Vagina (tissue), 2 donors: ENCODE measurements at regions not wholly inside any gene's neighbourhood (a gene's known extent, or its start where the extent isn't known, plus 50 kb on each side); places are given as distances from the start of the nearest gene placed in this dataset.

Experiments
- DNase-seq, 2 donors: peaks; one replicate each; pipeline ENCODE4 v3.0.0-alpha.2; 2017; ENCODE audit errors: extremely low spot score in 2 of 2
- H3K27ac ChIP-seq: fragments of 200-600 bp; sonication (generic); one replicate; pipeline ENCODE4 v1.5.1; 2019
- H3K27me3 ChIP-seq: fragments of 200-600 bp; sonication (generic); one replicate; pipeline ENCODE4 v1.5.1; 2019
- H3K36me3 ChIP-seq, 2 donors: fragments of 200-600 bp; sonication (generic); one replicate each; pipeline ENCODE4 v1.5.1; 2017 to 2019
- H3K4me1 ChIP-seq: fragments of 200-600 bp; sonication (generic); one replicate; pipeline ENCODE4 v1.5.1; 2019
- H3K4me3 ChIP-seq, 2 donors: fragments of 200-600 bp; sonication (generic); 1 replicate in 1 of 2; 2 replicates in 1 of 2; pipeline ENCODE4 v1.5.1; 2016 to 2019
- H3K9me3 ChIP-seq: fragments of 200-600 bp; sonication (generic); one replicate; pipeline ENCODE4 v1.5.1; 2019
- POLR2A ChIP-seq, 2 donors: fragments of 450-650 bp; IDR thresholded peaks; one replicate each; pipeline ENCODE4 v1.6.1; 2017; ENCODE audit warnings: antibody characterized with exemption in 2 of 2, mild to moderate bottlenecking in 2 of 2, moderate library complexity in 2 of 2
- POLR2AphosphoS5 ChIP-seq, 2 donors: sonication (generic); formaldehyde crosslinking; IDR thresholded peaks; one replicate each; pipeline ENCODE4 v1.9.0; 2017; ENCODE audit warnings: antibody characterized with exemption in 2 of 2, mild to moderate bottlenecking in 2 of 2, low read depth in 1 of 2; ENCODE audit not compliant: insufficient read depth in 1 of 2
- intact Hi-C: fragments of 100-400 bp; cut with DNase I; formaldehyde crosslinking; loops from one replicate; pipeline ENCODE4 v1.15.1; 2023
- TF ChIP-seq, protein P1 (sequence below), 3 experiments: fragments of 450-650 bp in 2 of 3; fragments of 200-600 bp in 1 of 3; sonication (generic) in 1 of 3; IDR thresholded peaks; one replicate each; pipeline ENCODE4 v1.5.1; 2017 to 2019; ENCODE audit warnings: antibody characterized with exemption in 3 of 3, mild to moderate bottlenecking in 2 of 3, moderate library complexity in 2 of 3

DNA sequence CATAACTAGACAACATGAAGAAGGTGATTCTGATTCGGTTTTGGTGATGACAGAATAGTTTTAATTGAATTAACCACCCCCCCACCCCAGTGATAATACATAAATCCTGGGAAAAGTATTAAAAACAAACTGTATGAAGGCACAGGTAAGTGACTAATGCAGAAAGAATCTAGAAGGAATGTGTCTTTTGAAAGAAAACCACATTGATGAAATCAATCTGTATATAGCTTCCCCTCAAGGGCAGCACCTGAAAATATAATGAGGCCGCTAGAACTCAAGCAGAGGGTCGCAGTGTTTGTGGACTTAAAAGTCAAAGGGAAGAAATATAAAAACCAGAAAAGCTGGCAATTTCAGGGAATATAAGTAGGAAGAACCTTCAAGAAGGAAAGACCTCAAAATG lies 580.5 kb upstream of the CHORDC1 start:
- no peak for DNase-seq
- Histone ChIP-seq H3K27ac (no peak overlapping the region), H3K4me1 (no peaks in the 10 kb centered on the region), H3K27me3 (no peaks in the 10 kb centered on the region), H3K36me3 (no peaks in the 10 kb centered on the region), H3K9me3 (no peaks in the 10 kb centered on the region), H3K4me3 (no peak overlapping the region)
- intact Hi-C loops = no loop called here
- TF ChIP-seq POLR2AphosphoS5 (IDR thresholded peaks at IDR 0.05; ENCODE audit: insufficient read depth in 1 of 2, low read depth in 1 of 2) (no peak), POLR2A (IDR thresholded peaks at IDR 0.05) (no peak)
- TF ChIP-seq, protein P1, sequence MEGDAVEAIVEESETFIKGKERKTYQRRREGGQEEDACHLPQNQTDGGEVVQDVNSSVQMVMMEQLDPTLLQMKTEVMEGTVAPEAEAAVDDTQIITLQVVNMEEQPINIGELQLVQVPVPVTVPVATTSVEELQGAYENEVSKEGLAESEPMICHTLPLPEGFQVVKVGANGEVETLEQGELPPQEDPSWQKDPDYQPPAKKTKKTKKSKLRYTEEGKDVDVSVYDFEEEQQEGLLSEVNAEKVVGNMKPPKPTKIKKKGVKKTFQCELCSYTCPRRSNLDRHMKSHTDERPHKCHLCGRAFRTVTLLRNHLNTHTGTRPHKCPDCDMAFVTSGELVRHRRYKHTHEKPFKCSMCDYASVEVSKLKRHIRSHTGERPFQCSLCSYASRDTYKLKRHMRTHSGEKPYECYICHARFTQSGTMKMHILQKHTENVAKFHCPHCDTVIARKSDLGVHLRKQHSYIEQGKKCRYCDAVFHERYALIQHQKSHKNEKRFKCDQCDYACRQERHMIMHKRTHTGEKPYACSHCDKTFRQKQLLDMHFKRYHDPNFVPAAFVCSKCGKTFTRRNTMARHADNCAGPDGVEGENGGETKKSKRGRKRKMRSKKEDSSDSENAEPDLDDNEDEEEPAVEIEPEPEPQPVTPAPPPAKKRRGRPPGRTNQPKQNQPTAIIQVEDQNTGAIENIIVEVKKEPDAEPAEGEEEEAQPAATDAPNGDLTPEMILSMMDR (IDR thresholded peaks at IDR 0.05) = no peak

DNA sequence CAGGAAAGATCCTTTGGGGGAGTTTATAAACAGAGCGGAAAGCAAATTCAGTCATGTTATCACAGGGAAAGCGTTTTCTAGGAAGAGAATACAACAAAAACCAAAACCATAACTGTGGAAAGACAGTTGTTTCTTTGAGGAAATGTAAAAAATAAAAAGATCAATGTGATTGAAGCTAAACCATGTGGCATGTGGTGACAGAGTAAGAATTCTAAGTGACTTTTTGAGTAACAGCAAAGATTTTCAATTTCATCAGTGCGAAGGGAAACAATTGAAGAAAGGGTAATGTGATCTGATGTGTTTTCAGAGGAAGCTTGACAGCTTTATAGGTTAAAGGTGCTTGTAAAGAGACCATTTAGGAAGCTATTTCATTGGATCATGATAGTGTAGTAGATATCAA lies 575.9 kb upstream of the CHORDC1 start:
- no peaks in the 10 kb centered on the region for H3K9me3 ChIP-seq
- H3K27ac ChIP-seq = no peak overlapping the region
- no peaks in the 10 kb centered on the region for H3K27me3 ChIP-seq
- H3K4me3 ChIP-seq = no peak overlapping the region
- no peak for DNase-seq
- intact Hi-C loops = no loop called here
- H3K4me1 ChIP-seq = no peaks in the 10 kb centered on the region
- H3K36me3 ChIP-seq = no peaks in the 10 kb centered on the region
- TF ChIP-seq POLR2AphosphoS5 (IDR thresholded peaks at IDR 0.05; ENCODE audit: insufficient read depth in 1 of 2, low read depth in 1 of 2) (no peak), POLR2A (IDR thresholded peaks at IDR 0.05) (no peak)
- TF ChIP-seq, protein P1 (IDR thresholded peaks at IDR 0.05) = no peak

DNA sequence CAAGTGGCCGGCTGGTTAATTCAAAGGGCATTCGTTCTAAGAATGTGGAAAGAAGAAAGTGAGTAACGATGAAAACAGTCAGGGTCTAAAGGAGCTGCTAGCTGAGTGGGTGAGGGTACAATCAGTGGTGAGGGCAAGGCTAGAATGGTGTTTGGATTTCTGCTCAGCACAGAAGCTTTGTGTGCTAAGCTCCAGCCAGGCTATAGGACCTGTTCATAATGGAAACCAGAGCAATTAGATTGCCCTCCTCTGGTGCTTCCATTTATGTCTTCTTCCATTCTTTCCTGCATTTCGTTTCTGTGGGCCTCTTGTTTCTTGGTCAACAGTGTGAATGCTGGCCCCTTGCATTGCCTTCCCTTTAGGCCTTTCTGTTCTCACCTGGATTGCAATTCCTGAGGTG lies 572.9 kb upstream of the CHORDC1 start:
- Histone ChIP-seq H3K27me3 (no peaks in the 10 kb centered on the region), H3K27ac (no peak overlapping the region), H3K4me1 (no peaks in the 10 kb centered on the region), H3K36me3 (no peaks in the 10 kb centered on the region), H3K4me3 (no peak overlapping the region), H3K9me3 (no peaks in the 10 kb centered on the region)
- intact Hi-C loops = no loop called here
- TF ChIP-seq POLR2A (IDR thresholded peaks at IDR 0.05) (no peak), POLR2AphosphoS5 (IDR thresholded peaks at IDR 0.05; ENCODE audit: insufficient read depth in 1 of 2, low read depth in 1 of 2) (no peak)
- TF ChIP-seq, protein P1 (IDR thresholded peaks at IDR 0.05) = no peak
- no peak for DNase-seq

DNA sequence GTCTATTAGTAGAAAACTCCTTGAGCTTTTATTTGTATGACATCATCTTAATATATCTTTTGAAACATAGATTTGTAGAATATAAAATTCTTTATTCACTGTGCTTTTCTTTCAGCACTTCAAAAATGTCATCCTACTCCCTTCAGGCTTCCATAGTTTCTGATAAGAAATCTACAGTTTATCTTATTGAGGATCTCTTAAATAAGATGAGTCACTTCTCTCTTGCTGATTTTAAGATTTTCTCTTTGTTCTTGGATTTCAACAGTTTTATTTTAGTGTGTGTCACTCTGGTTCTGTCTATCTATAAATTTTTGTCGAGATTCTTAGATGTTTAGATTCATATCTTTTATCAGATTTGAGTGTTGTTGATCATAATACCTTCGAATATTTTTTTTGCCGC lies 566.1 kb upstream of the CHORDC1 start:
- H3K36me3 ChIP-seq = no peaks in the 10 kb centered on the region
- H3K9me3 ChIP-seq = no peaks in the 10 kb centered on the region
- H3K4me3 ChIP-seq = no peak overlapping the region
- H3K4me1 ChIP-seq = no peaks in the 10 kb centered on the region
- intact Hi-C loops = no loop called here
- no peaks in the 10 kb centered on the region for H3K27me3 ChIP-seq
- TF ChIP-seq POLR2A (IDR thresholded peaks at IDR 0.05) (no peak), POLR2AphosphoS5 (IDR thresholded peaks at IDR 0.05; ENCODE audit: insufficient read depth in 1 of 2, low read depth in 1 of 2) (no peak)
- TF ChIP-seq, protein P1 (IDR thresholded peaks at IDR 0.05) = no peak
- no peak overlapping the region for H3K27ac ChIP-seq
- DNase-seq = no peak

DNA sequence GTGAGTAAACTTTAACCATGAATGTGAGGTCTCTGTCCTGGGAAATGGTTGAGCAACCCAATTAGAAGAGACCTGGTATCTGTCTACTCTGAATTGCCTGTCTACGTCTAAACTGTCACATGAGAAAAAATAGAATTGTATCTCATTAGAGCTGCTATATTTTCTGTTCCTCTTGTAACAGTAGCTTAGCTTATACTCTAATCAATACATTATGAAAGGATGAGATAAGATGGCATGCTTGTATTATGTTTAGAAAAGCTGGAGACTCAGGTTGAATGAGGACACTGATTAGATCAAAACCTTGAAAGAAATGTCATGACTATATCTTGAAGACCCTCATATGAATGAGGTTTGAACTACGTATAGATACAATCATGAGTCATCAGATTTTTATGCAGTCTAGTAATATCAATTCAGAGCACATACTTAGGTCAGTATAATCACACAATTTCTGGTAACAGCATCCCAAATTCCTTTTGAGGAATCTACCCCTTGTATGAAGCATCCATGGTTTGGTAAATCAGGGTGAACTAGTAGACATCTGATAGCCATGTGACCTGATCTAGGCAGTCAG lies 561.5 kb upstream of the CHORDC1 start:
- intact Hi-C loops = no loop called here
- H3K4me1 ChIP-seq = no peaks in the 10 kb centered on the region
- DNase-seq = no peak

More for the DNA sequence above, 561.5 kb upstream of the CHORDC1 start:
- H3K27ac ChIP-seq = no peak overlapping the region
- no peak overlapping the region for H3K4me3 ChIP-seq
- no peak for TF ChIP-seq POLR2AphosphoS5 (IDR thresholded peaks at IDR 0.05; ENCODE audit: insufficient read depth in 1 of 2, low read depth in 1 of 2)
- TF ChIP-seq POLR2A (IDR thresholded peaks at IDR 0.05) = no peak
- TF ChIP-seq, protein P1 (IDR thresholded peaks at IDR 0.05) = no peak
- no peaks in the 10 kb centered on the region for H3K27me3 ChIP-seq
- no peaks in the 10 kb centered on the region for H3K36me3 ChIP-seq
- no peaks in the 10 kb centered on the region for H3K9me3 ChIP-seq
